Activated CD8-positive, alpha-beta memory T cell treated with anti-CD3 and anti-CD28 coated beads for 24 hours (primary cell): ENCODE measurements at regions not wholly inside any gene's neighbourhood (a gene's known extent, or its start where the extent isn't known, plus 50 kb on each side); places are given as distances from the start of the nearest gene placed in this dataset.
"Not testable (repeated sequence)": the region's sequence is repeated elsewhere in the genome, so short reads cannot be mapped to it uniquely, and the experiment has no call there.

Experiments used
- DNase-seq: peaks from one replicate; pipeline ENCODE4 v3.0.0-alpha.2; 2020

- DNase-seq, result not testable (repeated sequence)
These were observed 89.4 kb downstream of the DDX11 start for GRCh38 chr12:31162896-31163560.

GRCh38 chr12:31174293-31174692 lies 100.6 kb downstream of the DDX11 start:
- not testable (repeated sequence) for DNase-seq

GRCh38 chr12:31177514-31177913 lies 103.9 kb downstream of the DDX11 start:
- not testable (repeated sequence) for DNase-seq

- DNase-seq, result not testable (repeated sequence)
These were observed 105.2 kb downstream of the DDX11 start for GRCh38 chr12:31178875-31179274.

GRCh38 chr12:31179627-31180237 lies 106.1 kb downstream of the DDX11 start:
- DNase-seq, result not testable (repeated sequence)

- DNase-seq, result not testable (repeated sequence)
These were observed 108.9 kb downstream of the DDX11 start for GRCh38 chr12:31182571-31182970.

- not testable (repeated sequence) for DNase-seq
These were observed 109.4 kb downstream of the DDX11 start for GRCh38 chr12:31183107-31183506.

GRCh38 chr12:31183899-31184298 lies 110.2 kb downstream of the DDX11 start:
- not testable (repeated sequence) for DNase-seq

- not testable (repeated sequence) for DNase-seq
These were observed 111.0 kb downstream of the DDX11 start for GRCh38 chr12:31184667-31185066.

GRCh38 chr12:31192689-31193088 lies 119.0 kb downstream of the DDX11 start:
- DNase-seq, result not testable (repeated sequence)

- not testable (repeated sequence) for DNase-seq
These were observed 122.0 kb downstream of the DDX11 start for GRCh38 chr12:31195620-31196019.

- DNase-seq, result not testable (repeated sequence)
These were observed 125.8 kb downstream of the DDX11 start for GRCh38 chr12:31199476-31199875.

- no peak for DNase-seq
These were observed 124.6 kb downstream of the SINHCAF start for GRCh38 chr12:31201382-31201781.

- no peak for DNase-seq
These were observed 122.7 kb downstream of the SINHCAF start for GRCh38 chr12:31203261-31203660.

GRCh38 chr12:31205054-31205453 lies 120.9 kb downstream of the SINHCAF start:
- no peak for DNase-seq

GRCh38 chr12:31206038-31206670 lies 119.8 kb downstream of the SINHCAF start:
- DNase-seq, result no peak

- DNase-seq, result no peak
These were observed 118.0 kb downstream of the SINHCAF start for GRCh38 chr12:31207799-31208465.

- no peak for DNase-seq
These were observed 115.8 kb downstream of the SINHCAF start for GRCh38 chr12:31210104-31210503.

- DNase-seq, result no peak
These were observed 115.4 kb downstream of the SINHCAF start for GRCh38 chr12:31210541-31210940.

- DNase-seq, result no peak
These were observed 111.1 kb downstream of the SINHCAF start for GRCh38 chr12:31214626-31215517.

- DNase-seq, result peak; percentile 46
These were observed 110.3 kb downstream of the SINHCAF start for GRCh38 chr12:31215518-31216232.

GRCh38 chr12:31216479-31216878 lies 109.5 kb downstream of the SINHCAF start:
- no peak for DNase-seq
